NCI-H2107 (cell line): ENCODE measurements at regions not wholly inside any gene's neighbourhood (a gene's known extent, or its start where the extent isn't known, plus 50 kb on each side); places are given as distances from the start of the nearest gene placed in this dataset.
"Not testable (repeated sequence)": the region's sequence is repeated elsewhere in the genome, so short reads cannot be mapped to it uniquely, and the experiment has no call there.

Source experiments
- DNase-seq: peaks from one replicate; lab custom pipeline; 2025; lab: John Stamatoyannopoulos, UW

GRCh38 chr3:84245789-84246188 lies 713.0 kb upstream of the CADM2 start:
- DNase-seq, result no peak

- no peak for DNase-seq
These were observed 698.2 kb upstream of the CADM2 start for GRCh38 chr3:84260596-84260995.

DNA sequence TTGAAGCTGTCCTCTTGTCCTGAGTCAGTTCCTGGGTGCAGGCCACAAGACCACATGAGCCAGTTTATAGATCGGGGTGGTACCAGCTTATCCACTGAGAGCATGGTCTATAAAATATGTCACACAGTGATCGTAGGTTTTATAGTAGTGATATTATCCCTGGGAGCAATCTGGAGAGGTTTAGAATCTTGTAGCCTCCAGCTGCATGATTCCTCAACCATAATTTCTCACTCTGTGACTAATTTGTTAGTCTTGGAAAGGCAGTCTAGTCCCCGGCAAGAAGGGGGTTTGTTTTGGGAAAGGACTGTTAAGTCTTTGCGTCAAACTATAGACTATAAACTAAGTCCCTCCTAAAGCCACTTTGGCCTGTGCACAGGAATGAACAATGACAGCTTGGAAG lies 693.0 kb upstream of the CADM2 start:
- DNase-seq, result no peak

DNA sequence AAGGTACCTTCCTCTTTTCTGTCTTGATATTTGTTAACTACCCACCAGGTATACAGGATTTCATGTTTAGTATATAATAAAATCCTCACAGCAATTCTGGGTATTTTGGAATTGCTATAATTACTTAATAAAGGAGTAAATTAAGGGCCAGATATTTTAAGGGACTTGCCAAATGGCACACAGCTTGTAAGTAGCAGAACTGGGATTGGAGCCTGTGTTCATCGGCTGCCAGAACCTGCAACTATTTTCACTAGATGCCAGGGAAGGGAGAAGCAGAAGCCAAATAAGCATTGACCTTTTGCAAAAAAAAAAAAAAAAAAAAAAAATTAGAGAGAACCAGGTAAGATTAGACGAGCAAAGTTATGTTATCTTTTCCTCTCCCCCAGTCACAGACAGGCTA lies 683.3 kb upstream of the CADM2 start:
- no peak for DNase-seq

DNA sequence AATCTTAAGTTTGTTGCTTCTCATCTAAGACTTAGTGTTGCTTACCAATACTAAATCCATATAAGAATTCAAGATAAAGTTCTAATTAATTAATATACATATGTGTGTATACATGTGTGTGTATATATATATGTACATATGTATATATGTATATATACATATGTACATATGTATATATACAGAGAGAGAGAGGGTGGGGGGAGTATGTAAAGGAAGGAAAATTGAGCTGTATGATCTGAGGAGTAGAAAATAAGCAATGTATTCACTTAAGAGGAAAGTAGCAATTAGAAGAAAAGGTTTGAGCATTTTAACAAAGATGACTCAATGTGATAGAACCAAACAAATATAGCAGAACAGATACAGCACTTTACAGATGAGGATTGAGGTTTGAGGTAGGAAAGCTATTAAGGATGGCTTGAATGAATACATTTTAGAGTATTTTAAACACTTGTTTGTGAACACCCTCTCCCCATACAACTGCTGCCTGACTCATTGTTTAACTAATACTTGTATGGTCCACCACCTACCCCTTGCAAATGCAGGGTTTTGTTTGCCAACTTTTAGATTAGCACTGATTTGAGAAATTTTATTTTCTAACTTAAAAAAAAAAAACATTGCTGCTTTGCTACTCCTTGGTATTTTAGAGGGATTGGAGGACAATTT lies 681.1 kb upstream of the CADM2 start:
- no peak for DNase-seq

GRCh38 chr3:84292128-84292527 lies 666.7 kb upstream of the CADM2 start:
- no peak for DNase-seq

- no peak for DNase-seq
These were observed 659.5 kb upstream of the CADM2 start for GRCh38 chr3:84299329-84299728.

DNA sequence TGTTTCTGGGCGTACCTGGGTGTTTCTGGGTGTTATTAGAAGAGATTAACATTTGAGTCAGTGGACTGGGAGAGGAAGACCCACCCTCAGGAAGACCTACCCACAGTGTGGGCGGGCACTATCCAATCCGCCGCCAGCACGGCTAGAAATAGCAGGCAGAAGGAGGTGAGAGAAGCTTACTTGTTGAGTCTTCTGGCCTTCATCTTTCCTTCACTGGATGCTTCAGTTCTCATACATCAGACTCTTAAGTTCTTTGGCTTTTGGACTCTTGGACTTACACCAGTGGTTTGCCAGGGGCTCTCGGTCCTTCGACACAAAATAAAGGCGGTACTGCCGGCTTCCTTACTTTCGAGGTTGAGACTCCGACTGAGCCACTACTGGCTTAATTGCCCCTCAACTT lies 654.6 kb upstream of the CADM2 start:
- no peak for DNase-seq

DNA sequence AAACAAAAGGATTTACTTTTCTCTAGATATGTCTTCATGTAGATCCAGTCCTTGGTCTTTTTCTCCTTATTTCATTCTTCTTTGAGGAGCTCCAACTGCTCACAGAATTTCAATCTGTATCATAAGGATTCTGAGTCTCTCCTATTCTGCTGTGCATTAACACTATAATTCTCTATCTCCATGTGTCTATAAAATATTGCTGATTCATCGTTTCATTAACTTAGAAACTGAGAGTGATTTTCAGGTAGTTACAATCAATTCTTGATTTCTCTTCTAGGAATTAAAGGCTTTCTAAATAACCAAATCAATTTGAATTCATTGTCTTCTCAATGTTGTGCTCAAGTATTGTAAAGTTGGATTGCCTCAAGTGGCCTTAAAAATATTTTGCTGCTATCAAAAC lies 651.5 kb upstream of the CADM2 start:
- no peak for DNase-seq

DNA sequence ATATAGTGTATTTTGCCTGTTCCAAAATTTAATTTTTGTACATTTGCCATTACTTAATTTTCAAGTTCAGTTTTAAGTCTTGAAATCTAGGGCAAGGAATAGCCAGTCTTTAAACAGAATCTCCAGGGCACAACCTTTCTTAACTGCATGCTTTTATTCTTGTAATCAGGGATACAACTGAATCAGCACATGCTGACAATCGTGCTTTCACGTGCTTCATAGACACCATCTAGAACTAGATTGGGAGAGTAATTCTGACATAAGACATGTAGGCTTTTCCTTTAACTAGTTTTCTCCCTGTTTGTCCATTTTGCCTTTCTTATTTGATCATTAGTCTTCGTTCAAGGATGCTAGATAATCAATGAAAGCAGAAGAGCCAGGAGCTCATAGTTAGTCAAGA lies 650.4 kb upstream of the CADM2 start:
- no peak for DNase-seq

GRCh38 chr3:84318273-84318809 lies 640.4 kb upstream of the CADM2 start:
- DNase-seq, result no peak

GRCh38 chr3:84365563-84366278 lies 593.1 kb upstream of the CADM2 start:
- not testable (repeated sequence) for DNase-seq
